HG03196 (cell line): ENCODE measurements at regions not wholly inside any gene's neighbourhood (a gene's known extent, or its start where the extent isn't known, plus 50 kb on each side); places are given as distances from the start of the nearest gene placed in this dataset.
"Not testable (repeated sequence)": the region's sequence is repeated elsewhere in the genome, so short reads cannot be mapped to it uniquely, and the experiment has no call there.

ENCODE experiments used
- ATAC-seq: cut with Tn5 transposase; IDR thresholded peaks from one replicate; pipeline ENCODE4 v1.9.1; 2021; ENCODE audit not compliant: unreplicated experiment

DNA sequence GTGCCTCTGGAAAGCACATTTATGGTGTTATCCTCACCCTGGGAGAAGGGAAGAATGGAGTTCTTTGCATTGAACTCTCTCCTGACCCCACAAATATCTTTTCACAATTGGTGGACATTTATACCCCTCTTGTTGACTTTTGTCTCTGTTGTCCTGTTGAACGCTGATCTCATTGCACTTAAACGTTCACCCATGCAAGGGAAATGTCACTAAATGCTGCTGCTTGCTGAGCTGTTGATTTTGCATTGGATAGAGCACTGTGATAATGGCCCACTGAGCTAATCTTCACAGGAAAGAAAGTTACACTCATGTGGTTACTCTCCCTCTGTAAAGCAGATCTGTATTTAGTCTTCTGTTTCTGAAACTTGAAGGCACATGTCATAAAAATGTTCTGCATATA, 133.4 kb downstream of the FZD1 start:
- no peak for ATAC-seq

DNA sequence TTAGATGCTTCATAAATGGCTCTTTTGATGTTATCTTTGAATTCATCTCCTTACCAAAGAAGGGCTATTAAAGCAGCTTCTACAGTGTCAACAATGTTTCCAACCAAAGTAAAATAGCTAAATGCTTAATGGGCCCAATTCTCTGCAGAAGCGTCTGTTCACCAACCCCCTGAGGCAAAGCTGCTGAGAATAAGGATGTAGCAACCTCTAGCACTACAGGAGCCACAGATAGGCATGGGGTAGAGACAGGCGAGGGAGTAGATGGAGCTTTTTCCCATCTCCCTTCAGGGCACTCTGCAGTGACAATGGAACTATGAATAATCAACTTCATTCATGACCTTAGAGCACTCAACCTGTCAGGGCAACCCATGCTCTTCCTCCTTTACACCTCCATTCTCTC, 134.1 kb downstream of the FZD1 start:
- ATAC-seq, result no peak

DNA sequence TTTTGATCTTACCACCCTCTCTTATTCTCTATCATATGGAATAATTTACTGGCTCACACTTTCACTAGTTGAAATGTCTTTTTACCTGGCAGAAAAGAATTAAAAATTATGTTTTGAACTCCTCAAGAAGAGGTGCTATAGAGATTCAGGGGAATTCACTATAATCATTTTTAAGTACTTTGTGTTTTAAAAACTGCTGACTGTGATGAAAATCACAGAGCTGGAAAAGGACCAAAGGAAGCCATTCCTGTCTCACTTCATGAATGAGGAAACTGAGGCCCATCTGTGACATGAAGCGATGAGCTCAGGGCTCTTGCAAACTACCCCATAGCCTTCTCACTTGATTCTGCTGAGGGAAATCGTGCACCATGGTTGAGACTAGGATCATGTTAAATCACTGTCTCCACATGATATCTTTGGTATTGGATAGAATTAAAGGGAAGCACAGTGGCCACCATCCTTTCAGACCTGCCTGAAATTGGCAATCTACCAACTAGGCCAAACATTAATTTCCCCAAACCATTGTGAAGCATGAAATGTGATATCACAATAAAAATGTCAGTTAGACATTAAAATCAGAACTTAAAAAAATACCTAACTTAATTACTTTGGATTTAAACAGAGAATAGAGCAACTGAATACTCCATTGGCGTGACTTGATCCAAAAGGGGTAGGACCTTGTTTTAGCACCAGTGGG, 141.0 kb downstream of the FZD1 start:
- no peak for ATAC-seq

DNA sequence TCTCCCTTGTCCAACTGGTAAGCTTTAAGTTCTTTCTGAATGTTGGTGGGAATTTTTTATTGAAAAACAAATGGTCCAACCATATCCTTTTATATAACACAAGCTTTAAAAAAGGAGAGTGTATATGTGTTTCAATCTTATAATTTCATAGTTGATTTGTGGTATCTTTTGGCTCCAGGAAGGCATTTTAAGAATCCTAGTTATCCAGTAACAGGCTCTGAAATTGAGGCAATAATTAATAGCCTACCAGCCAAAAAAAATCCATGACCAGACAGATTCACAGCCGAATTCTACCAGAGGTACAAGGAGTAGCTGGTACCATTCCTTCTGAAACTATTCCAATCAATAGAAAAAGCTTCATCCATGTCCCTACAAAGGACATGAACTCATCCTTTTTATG, 141.6 kb downstream of the FZD1 start:
- ATAC-seq, result not testable (repeated sequence)

DNA sequence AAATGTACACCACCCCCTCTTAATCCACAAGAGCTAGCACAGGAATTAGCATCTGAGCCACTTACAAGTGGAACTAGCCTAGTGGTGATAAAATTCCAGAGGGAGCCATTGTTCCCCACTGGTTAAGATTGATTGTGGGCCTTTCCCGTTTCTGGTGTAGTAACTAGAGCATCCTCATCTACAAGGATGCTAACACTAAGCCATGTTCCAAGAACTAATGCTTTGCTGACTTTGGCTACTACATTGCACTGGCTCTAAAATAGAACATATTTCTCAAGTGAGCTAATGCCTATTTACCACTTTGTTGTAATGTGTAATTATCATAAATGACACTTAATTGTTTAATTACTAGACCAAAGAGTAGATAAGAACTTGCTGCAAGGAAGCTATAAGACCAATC, 143.7 kb downstream of the FZD1 start:
- no peak for ATAC-seq

DNA sequence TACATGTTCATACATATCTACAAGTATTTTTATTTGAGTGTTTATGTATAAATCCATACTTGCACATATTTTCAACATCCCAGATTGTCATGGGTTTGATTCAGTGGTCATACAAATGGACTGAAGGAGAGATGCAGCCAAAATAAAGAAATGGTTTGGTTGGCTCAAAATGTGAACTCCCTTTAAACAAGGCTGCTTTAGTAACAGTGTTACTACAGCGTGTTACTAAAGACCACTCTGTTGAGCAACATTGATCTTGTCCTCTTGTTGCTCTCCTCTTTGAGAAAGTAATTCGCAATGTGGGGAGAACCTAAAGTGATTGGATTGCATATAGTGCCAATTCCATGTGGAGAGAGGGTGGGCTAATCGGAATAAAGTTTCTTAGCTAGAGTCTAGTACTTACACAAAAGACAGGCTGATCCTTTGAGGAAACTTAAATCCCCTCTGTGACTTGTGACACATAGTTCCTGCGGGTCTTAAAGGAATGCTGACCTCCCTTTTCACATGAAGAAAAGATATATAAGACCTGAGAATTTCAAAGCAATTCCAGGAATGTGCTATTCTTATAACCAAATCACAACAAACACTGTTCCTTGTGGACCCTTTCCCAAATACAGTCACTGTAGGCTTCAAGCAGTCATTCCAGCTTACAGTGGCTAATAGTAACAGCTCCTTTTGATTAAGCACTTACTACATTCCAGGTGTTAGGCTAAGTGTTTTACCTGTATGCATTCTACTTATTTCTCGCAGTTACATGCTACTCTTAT, 144.3 kb downstream of the FZD1 start:
- ATAC-seq, result no peak

DNA sequence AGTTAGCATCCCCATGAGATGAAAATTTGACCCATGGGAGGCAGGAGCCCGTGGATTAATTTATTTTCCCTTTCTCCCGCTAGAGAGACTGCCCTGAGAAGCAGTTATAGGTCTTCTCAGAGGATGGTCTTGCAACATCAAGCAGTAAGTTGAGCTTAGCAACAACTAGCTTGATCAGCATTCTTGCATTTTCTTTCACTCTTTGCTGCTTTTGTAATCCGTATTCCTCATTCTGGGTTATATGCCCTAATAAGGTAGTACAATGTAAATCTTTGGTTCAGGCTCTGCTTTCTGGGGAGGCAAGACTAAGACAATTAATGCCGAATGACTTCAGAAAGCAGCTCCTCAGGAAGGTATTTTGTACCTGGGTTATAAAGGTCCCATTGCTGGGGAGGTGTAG, 146.8 kb downstream of the FZD1 start:
- no peak for ATAC-seq

DNA sequence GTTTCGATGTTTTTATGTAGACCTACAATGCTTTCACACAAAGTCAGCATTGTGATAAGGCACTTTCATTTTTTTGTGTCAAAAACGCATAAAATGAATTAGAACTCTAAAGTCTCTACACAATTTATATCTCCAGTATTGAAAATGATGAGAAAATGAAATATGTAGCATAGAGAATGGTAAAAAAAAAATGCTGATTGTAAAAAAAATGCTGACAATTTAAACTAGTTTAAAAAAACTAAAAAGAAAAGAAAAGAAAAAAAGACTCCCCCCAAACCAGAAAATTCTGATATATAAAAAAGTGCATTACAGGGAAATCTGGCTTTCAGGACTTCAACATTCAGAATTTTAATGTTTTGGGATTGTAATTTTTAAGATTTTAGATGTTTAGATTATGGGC, 148.1 kb downstream of the FZD1 start:
- ATAC-seq, result no peak

DNA sequence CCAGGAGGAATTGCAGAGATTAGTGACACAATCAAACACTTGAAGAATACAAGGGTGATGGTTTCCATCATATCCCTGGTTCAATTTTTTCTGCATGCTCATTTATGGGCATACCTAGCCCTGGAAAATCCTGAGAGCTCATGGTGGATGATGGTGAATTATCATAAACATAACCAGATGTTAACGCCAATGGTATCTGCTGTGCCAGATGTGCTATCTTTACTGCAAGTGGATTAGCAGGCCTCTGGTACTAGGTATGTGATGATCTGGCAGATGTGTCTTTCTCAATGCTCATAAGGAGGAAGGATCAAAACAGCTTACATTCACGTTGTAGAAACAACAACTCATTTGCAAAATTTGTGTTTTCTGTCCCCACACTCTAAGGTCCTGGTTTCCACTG, 150.5 kb downstream of the FZD1 start:
- no peak for ATAC-seq

DNA sequence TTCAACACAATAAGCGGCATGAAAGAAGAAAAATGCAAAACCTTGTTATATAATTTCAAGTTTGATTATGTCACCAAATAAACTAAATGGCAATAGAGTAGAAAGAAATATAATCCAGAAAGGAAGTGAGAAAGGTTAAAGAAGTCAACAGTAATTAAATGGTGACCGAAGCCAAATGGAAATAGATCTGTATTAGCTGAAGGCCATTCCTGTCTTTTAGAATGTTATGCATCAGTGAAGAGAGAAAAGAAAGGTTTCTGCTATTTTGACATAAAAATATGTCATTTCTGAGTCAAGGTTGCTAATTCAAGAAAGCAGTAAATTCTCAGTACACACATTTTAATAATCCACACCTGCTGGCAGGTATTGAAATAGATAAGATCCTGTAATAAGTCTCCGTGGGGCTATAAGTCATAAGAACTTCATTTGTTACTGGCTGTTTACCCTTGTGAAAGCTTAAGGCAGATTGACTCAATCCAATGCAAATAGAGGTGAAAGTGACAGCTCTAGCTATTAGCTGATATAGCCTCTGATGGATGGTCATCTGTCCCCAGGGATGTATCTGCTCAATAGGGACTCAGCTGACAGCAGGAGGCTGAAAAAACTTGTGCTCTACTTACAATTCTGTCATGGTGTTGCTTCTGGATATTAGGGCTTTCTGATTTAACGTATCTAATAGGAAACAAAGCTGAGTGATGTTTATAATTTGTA, 152.1 kb downstream of the FZD1 start:
- no peak for ATAC-seq

DNA sequence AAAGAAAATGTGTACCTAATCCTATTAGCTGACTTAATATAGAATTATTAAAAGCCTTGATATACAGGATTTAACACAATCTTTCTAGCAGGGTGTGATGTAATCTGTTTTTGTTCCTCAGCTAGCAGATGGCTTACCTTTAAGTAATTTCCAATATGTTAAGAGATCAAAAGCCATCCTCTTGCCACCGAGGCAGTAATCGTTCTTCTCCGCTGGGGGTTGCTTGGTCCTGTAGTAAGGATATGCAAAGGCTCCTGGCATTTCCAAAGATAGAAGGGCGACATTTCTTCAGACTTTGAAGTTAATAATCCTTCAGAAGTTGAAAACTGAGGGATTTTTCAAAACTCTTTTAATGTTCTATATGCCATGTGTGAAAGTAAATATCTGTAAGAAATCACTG, 156.4 kb downstream of the FZD1 start:
- ATAC-seq, result no peak

DNA sequence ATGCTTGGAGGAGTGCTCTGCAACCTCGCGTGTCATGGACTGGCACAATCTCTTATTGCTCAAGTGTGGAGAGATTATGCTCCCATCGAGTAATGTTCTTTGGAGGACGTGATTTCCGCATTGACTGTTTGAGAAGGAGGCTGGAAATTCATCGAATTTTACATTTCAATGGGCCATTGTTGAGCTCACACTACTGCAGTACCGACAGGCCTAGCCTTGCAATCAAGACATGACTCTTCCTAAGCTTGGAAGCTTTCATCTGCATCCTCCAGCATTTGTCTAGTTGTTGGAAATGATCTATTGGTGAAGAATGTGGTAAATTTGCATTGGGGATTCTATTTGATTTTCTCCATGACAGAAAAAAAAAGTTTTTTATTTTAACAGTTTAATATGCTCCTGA, 156.8 kb downstream of the FZD1 start:
- ATAC-seq, result no peak

DNA sequence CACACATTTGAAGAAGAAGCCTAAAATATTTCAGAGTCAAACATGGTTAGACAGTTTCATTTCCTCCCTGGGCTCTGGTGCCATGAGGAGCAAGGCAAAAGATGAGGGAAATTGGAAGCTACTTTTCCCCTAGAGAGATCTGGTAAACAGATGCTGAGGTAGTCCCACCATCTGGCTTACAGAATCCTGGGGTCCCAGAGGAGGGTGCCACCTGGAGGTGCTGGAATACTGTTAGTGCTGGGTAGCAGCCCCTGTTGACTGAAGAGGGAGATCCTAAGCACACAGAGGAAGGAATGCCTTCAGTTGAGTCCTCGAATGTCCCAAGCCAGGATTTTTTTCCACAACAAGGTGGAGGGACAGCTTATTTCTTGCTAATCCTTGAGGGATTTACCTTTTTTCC, 160.1 kb downstream of the FZD1 start:
- ATAC-seq, result no peak

DNA sequence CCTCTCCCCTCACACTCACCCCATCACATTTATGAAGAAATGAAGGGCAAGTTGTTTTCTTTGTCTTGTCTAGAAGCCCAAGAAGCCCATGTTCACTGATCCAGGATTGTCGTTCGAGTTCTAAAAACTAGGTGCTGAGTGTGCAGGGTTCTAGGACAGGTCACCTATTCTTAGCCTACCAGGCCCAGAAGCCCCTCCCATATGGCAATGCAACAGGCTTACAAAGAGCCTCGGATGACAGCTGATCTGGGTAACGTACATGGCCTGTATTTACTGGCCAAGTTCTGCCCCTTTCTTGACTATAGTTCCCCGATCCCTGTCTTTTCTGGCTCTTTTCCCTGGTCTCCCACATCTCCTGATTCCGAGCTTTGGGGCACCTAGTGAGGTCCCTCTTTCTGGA, 160.9 kb downstream of the FZD1 start:
- ATAC-seq, result no peak

DNA sequence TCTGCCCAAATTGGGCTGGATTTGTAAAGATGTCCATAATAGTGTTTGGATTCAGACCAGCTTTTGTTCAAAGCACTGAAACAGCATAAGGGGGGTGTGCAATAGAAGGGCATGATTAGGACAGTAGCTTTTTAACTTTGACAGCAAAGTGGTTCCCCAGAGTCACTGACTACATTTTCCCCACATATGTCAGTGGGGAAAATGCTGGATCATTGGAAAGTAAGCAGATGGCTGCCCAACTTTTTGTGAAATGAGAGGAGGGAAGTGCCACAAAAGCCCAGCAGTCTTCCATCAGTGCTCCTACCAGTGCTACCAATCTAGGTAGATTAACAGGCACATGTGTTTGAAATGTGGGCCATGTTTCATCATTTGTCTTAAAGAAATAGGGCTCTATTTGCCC, 162.8 kb downstream of the FZD1 start:
- no peak for ATAC-seq

DNA sequence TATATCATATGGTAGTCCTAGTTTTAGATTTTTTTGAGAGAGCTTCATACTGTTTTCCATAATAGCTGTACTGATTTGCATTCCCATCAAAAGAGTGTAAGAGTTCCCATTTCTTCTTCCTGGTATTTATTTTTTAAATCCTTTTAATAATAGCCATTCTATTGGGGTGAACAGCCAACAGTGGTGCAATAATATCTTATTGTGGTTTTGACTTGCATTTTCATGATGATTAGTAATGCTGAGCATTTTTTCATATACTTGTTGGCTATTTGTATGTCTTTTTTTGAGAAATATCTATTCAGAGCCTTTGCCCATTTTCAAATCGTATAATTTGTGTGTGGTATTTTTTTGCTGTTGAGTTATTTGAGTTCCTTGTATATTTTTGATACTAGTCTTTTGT, 167.4 kb downstream of the FZD1 start:
- ATAC-seq, result no peak

DNA sequence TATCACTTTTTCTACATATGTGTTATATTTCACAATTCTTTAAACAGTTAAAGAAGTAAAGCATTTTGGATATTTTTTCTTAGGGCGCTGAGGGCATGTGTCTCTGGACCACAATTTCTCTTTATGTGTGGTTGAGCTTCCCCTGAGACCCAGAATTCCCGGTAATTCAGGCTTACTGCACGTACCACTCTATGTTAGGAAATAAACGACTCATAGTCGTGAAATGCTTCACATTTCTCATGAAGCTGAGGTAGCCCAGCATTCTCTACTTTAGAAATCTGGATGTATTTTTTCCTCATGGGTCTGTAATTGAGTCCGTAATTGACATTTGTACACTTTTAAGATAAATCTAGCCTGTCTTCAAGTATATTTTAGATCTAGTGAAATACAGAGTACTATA, 170.6 kb downstream of the FZD1 start:
- no peak for ATAC-seq

DNA sequence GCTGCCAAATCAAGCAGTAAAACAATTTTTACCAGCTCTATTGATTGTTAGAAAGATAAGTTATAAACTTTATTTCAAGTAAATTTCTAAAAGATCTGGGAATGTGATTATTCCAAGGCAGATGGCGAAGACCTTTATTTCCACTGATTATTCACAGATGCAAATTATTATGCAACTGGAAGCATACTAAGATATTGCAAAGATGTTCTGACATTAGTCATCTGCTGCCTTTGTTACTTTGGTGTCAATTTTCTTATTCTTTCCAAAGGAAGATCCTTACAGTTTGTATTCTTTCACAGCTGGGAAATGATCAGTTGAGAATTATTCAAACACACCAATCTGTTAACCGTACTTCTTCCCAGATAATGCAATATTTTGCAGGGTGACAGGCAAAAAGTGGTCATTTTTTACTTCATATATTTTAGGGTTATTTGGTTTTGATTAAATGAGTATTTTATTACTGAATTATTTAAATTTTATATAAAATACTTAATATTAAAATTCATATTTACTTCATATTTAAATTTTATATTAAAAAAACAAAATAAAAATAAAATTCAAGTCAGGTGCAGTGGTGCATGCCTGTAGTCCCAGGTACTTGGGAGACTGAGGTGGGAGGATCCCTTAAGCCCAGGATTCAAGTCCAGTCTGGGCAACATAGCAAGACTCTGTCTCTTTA, 171.3 kb downstream of the FZD1 start:
- ATAC-seq, result no peak

DNA sequence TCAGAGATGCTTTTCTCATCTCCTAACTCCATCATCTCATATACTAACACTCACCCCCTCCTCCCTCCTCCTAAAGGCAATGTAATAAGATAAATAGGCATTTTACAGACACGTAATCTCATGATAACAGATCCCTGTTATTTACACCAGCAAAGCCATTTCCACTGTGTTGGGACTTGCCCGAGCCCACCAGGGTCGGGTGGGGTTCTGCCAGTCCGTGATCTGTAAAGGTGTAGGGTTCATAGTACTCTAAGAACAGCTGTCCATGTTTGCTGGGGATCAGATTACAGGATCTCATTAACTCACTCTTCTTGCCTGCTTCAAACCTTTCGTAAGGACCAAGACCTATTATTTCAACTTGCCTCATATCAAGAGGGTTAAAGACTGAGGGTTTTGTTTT, 172.4 kb downstream of the FZD1 start:
- ATAC-seq, result no peak

DNA sequence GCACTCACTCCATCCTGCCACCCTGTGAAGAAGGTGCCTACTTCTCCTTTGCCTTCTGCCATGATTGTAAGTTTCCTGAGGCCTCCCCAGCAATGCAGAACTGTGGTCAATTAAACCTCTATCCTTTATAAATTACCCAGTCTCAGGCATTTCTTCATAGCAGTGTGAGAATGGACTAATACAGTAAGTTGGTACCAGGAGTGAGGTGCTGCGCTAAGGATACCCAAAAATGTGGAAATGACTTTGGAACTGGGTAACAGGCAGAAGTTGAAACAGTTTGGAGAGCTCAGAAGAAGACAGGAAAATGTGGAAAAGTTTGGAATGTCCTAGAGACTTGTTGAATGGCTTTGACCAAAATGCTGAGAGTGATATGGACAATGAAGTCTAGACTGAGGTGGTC, 176.0 kb downstream of the FZD1 start:
- not testable (repeated sequence) for ATAC-seq

DNA sequence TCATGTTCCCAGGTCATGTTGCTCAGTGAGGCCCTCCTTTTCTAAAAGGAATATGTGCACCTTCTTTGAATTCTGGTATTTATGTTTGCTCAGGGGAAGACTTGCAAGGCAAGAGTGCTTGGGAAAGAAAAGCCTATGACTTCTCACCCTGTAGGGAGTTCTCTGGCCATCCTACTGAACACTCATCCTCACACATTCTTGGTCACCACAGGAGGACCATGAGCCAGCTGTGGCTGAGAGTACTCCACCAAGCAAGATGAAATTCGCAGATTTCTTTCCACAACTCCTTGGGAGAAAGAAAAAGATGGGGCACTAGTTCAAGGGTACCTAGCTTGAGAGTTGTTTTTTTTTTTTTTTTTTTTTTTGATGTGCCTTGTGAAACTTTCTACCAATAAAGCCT, 179.6 kb downstream of the FZD1 start:
- ATAC-seq, result no peak

DNA sequence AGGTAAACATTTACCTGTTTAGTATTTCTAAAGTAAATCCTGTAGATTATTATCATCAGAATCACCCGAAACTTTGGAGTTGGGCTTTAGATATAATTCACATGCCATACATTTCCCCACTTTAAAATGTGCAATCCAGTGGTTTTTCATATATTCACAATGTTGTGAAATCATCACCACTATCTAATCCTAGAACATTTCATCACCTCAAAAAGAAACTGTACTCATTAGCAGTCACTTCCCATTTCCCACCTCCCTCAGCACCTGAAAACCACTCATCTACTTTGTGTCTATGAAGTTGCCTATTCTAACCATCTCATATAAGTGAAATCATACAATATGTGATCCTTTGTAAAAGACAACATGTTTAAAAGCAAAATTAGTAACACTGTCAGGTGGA, 182.6 kb downstream of the FZD1 start:
- ATAC-seq, result no peak
